ENCODE measurements at regions not wholly inside any gene's neighbourhood (a gene's known extent, or its start where the extent isn't known, plus 50 kb on each side); places are given as distances from the start of the nearest gene placed in this dataset.

GRCh38 chr14:98591161-98591560 is 680.8 kb downstream of the BCL11B start:
- no peaks in the 10 kb centered on the region for H3K79me2 ChIP-seq (ENCODE audit: insufficient read depth, low read length)
- H3K27me3 ChIP-seq (ENCODE audit: control insufficient read depth in 1 of 2, insufficient read depth in 2 of 2, low read length in 2 of 2), result no peaks in the 10 kb centered on the region
- H3K9ac ChIP-seq (ENCODE audit: insufficient read depth, low read depth, low read length), result no peak overlapping the region
- POLR2A ChIA-PET, result no interaction called here
- FAIRE-seq (no peak), DNase-seq (ENCODE audit: low spot score) (no peak), ATAC-seq (no peak)
- no peak overlapping the region for H2AFZ ChIP-seq (ENCODE audit: low read length)
- no peak overlapping the region for H3K4me2 ChIP-seq (ENCODE audit: low read depth, low read length)
- in situ Hi-C loops (cut with HindIII; ENCODE audit: extremely low pct_ligation_motif_present, low pct_unique_long_range_greater_than_20kb), result no loop called here
- BruUV-seq (replicated peaks), result no TSS peak
- intact Hi-C loops (cut with micrococcal nuclease; ENCODE audit: unreplicated experiment), result no loop called here
- H3K9me3 ChIP-seq (ENCODE audit: low read length), result peaks cover 78% of the 10 kb centered on the region
- H3K4me3 ChIP-seq (replicated peaks in 1 of 3; ENCODE audit: insufficient read depth in 1 of 3, low read depth in 2 of 3, low read length in 3 of 3), result no peak overlapping the region
- WGBS (ENCODE audit: low lambda C conversion rate), result 17% methylated on average over 6 of the region's 6 CpGs
- H3K4me1 ChIP-seq (ENCODE audit: insufficient read depth, low read length), result no peaks in the 10 kb centered on the region
- H3K36me3 ChIP-seq (replicated peaks in 1 of 2; ENCODE audit: control insufficient read depth in 1 of 2, insufficient read depth in 2 of 2, low read length in 2 of 2), result no peaks in the 10 kb centered on the region
- H3K27ac ChIP-seq (ENCODE audit: extremely low read length, insufficient read depth, low read length), result no peak overlapping the region
- CTCF ChIA-PET (ENCODE audit: low intra/inter-chr PET ratio, low total read pairs), result no interaction called here
- TF ChIP-seq MAFF (IDR thresholded peaks at IDR 0.05; ENCODE audit: low read depth, low read length) (no peak), ZSCAN9 (CRISPR knock-in tag; IDR thresholded peaks at IDR 0.05; ENCODE audit: borderline replicate concordance) (no peak), ZNF564 (CRISPR knock-in tag; IDR thresholded peaks at IDR 0.05) (no peak), ZNF383 (CRISPR knock-in tag; IDR thresholded peaks at IDR 0.05; ENCODE audit: borderline replicate concordance) (no peak), FOXA3 (CRISPR knock-in tag; IDR thresholded peaks at IDR 0.05) (no peak)
- H4K20me1 ChIP-seq (ENCODE audit: insufficient read depth, low read length), result no peaks in the 10 kb centered on the region

DNA sequence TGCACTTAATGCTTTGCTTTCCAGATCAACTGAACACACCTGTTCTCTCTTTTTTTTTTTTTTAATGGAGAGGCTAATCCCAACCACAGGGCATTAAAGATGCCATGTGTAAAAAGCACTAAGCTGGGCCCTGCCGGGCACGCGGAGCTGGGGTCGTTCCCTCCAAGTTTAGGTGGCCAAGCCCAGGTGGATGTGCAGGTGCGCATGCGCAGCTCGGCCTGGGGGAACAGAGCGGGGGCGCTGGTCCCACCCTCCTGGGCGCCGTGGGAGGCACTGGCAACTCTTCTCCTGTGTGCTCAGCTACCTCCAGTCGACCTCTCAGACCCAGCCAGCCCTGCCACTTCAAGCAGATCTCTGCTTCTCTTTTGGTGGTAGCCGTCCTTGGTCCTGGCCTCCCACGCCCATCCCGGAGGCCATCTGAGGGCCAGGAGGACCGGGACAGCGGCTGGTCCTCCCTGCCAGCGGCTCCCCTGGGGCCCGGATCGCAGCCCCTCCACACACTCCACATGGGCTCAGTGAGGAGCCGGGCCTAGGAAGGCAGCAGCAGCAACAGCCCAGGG is 679.3 kb downstream of the BCL11B start:
- BruUV-seq (replicated peaks), result no TSS peak
- Histone ChIP-seq H4K20me1 (ENCODE audit: insufficient read depth, low read length) (no peaks in the 10 kb centered on the region), H3K9ac (ENCODE audit: insufficient read depth, low read depth, low read length) (no peak overlapping the region), H3K4me2 (ENCODE audit: low read depth, low read length) (no peak overlapping the region), H3K4me1 (ENCODE audit: insufficient read depth, low read length) (no peaks in the 10 kb centered on the region), H3K4me3 (replicated peaks in 1 of 3; ENCODE audit: insufficient read depth in 1 of 3, low read depth in 2 of 3, low read length in 3 of 3) (no peak overlapping the region), H3K79me2 (ENCODE audit: insufficient read depth, low read length) (no peaks in the 10 kb centered on the region), H3K27me3 (ENCODE audit: control insufficient read depth in 1 of 2, insufficient read depth in 2 of 2, low read length in 2 of 2) (no peaks in the 10 kb centered on the region), H2AFZ (ENCODE audit: low read length) (no peak overlapping the region), H3K36me3 (replicated peaks in 1 of 2; ENCODE audit: control insufficient read depth in 1 of 2, insufficient read depth in 2 of 2, low read length in 2 of 2) (no peaks in the 10 kb centered on the region), H3K27ac (ENCODE audit: extremely low read length, insufficient read depth, low read length) (no peak overlapping the region), H3K9me3 (ENCODE audit: low read length) (peaks cover 77% of the 10 kb centered on the region)
- TF ChIP-seq ZNF350 (CRISPR knock-in tag; IDR thresholded peaks at IDR 0.05; ENCODE audit: borderline replicate concordance, low read depth), result no peak
- no peak for TF ChIP-seq SNAPC4 (CRISPR knock-in tag; IDR thresholded peaks at IDR 0.05)
- intact Hi-C loops (cut with micrococcal nuclease; ENCODE audit: unreplicated experiment), result no loop called here
- ATAC-seq, result no peak
- POLR2A ChIA-PET, result no interaction called here
- no peak for FAIRE-seq
- in situ Hi-C loops (cut with HindIII; ENCODE audit: extremely low pct_ligation_motif_present, low pct_unique_long_range_greater_than_20kb), result no loop called here
- CTCF ChIA-PET (ENCODE audit: low intra/inter-chr PET ratio, low total read pairs), result no interaction called here
- WGBS (ENCODE audit: low lambda C conversion rate), result 94% methylated on average over 8 of the region's 21 CpGs
- DNase-seq (ENCODE audit: low spot score), result no peak

All from HepG2 (cell line).